ENCODE measurements at regions not wholly inside any gene's neighbourhood (a gene's known extent, or its start where the extent isn't known, plus 50 kb on each side); places are given as distances from the start of the nearest gene placed in this dataset.

DNA sequence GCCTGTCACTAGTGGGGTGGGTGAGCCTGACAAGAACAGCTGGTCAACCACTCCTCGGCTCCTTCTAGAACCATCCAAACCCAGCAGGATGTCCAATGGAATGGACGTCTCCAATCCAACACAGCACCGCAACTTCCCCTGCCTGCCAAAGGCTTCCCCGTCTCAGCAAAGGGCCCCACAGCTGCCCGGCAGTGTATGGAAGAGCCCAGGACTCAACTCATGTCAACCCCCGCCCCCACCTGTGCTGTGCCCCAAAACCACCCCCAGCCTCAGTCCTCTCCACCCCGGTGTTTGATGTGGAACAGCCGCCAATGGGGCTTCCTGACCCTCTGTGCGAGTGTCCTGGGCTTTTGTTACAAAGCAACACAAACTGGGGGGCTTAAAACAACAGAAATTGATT, 223.8 kb downstream of the CTTN start:
- Histone ChIP-seq H3K9me2 (no peaks in the 10 kb centered on the region), H3K27ac (ENCODE audit: low read depth in 2 of 2, low read length in 1 of 2) (no peak overlapping the region), H3K4me3 (ENCODE audit: low read depth in 2 of 2, low read length in 1 of 2) (no peak overlapping the region), H3F3A (replicated peaks; ENCODE audit: insufficient read depth) (no peaks in the 10 kb centered on the region), H4K20me1 (ENCODE audit: insufficient read depth) (no peaks in the 10 kb centered on the region), H3K9me3 (no peaks in the 10 kb centered on the region), H2AFZ (ENCODE audit: low read depth) (no peak overlapping the region), H3K27me3 (ENCODE audit: insufficient read depth) (no peaks in the 10 kb centered on the region), H3K4me1 (ENCODE audit: control insufficient read depth in 1 of 2, insufficient read depth in 2 of 2, low read depth in 1 of 2, low read length in 1 of 2) (peaks cover 0 to 15% of the 10 kb centered on the region in 2 experiments; a peak in 1 of 4 replicates), H3K4me2 (no peak overlapping the region), H3K9ac (no peak overlapping the region), H3K79me2 (ENCODE audit: insufficient read depth) (no peaks in the 10 kb centered on the region), H3K36me3 (replicated peaks in 1 of 2; ENCODE audit: control insufficient read depth in 1 of 2, insufficient read depth in 2 of 2, low read length in 1 of 2) (no peaks in the 10 kb centered on the region)
- CTCF ChIA-PET = interaction anchor here (1.0 kb wide), 1 partner anchor 65 kb away, joined by 3 read pairs; no protein-coding TSS in a partner anchor
- POLR2A ChIA-PET = no interaction called here
- TF ChIP-seq, protein P1, sequence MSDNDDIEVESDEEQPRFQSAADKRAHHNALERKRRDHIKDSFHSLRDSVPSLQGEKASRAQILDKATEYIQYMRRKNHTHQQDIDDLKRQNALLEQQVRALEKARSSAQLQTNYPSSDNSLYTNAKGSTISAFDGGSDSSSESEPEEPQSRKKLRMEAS (IDR thresholded peaks at IDR 0.05; ENCODE audit: low read depth) = no peak
- TF ChIP-seq, protein P2, sequence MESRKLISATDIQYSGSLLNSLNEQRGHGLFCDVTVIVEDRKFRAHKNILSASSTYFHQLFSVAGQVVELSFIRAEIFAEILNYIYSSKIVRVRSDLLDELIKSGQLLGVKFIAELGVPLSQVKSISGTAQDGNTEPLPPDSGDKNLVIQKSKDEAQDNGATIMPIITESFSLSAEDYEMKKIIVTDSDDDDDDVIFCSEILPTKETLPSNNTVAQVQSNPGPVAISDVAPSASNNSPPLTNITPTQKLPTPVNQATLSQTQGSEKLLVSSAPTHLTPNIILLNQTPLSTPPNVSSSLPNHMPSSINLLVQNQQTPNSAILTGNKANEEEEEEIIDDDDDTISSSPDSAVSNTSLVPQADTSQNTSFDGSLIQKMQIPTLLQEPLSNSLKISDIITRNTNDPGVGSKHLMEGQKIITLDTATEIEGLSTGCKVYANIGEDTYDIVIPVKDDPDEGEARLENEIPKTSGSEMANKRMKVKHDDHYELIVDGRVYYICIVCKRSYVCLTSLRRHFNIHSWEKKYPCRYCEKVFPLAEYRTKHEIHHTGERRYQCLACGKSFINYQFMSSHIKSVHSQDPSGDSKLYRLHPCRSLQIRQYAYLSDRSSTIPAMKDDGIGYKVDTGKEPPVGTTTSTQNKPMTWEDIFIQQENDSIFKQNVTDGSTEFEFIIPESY (IDR thresholded peaks at IDR 0.05; ENCODE audit: borderline replicate concordance, low read depth) = no peak
- no peak for TF ChIP-seq GATA2 (CRISPR knock-in tag; IDR thresholded peaks at IDR 0.05)
- TF ChIP-seq CHD2 (IDR thresholded peaks at IDR 0.05; ENCODE audit: low read length, partially characterized antibody) = no peak
- DNase-seq = no peak
- 49% methylated on average over 6 of the region's 9 CpGs for WGBS (ENCODE audit: low lambda C conversion rate)

DNA sequence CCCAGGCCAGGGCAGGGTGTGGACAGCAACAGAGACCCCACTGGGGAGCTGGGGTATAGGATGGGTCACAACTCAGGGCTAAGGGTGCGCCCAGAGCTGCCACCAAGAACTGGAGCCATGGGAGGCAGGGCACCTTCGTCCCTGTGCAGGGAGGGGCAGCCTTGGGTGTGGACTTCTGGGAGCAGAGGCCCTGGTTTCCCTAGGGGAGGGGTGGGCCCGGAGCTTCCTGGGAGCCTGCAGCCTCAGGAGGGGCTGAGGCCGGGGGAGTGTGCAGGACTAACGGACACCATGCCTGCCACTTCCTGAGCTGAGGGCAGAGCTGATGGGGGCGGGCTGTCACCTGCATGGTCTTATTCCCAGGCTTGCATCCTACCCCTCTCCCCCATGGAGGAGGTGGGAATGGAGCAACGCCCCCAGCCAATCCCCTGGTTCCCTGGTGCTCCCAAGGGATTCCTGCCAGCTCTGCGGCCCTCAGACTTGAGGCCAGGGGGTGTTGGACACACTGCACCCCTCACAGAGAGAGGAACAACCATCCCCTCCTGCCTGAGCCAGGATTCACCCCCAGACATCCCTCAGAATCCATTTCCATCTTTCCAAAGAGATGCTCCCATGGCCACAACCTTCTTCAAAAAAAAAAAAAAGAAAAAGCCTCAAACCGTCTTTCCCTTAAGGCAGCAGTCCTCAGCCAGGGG, 225.7 kb downstream of the CTTN start:
- WGBS (ENCODE audit: low lambda C conversion rate) = 17% methylated on average over 2 of the region's 9 CpGs

More for the DNA sequence above, 225.7 kb downstream of the CTTN start:
- no peak overlapping the region for H2AFZ ChIP-seq (ENCODE audit: low read depth)
- H3K4me1 ChIP-seq (ENCODE audit: control insufficient read depth in 1 of 2, insufficient read depth in 2 of 2, low read depth in 1 of 2, low read length in 1 of 2) = peaks cover 0 to 22% of the 10 kb centered on the region in 2 experiments; a peak in 1 of 4 replicates
- ChIA-PET CTCF (interaction anchor here (1.0 kb wide), 1 partner anchor 159 kb away, joined by 3 read pairs; no protein-coding TSS in a partner anchor), POLR2A (no interaction called here)
- no peaks in the 10 kb centered on the region for H3K36me3 ChIP-seq (replicated peaks in 1 of 2; ENCODE audit: control insufficient read depth in 1 of 2, insufficient read depth in 2 of 2, low read length in 1 of 2)
- H3K27ac ChIP-seq (ENCODE audit: low read depth in 2 of 2, low read length in 1 of 2) = no peak overlapping the region
- H3K9ac ChIP-seq = no peak overlapping the region
- no peaks in the 10 kb centered on the region for H4K20me1 ChIP-seq (ENCODE audit: insufficient read depth)
- H3K27me3 ChIP-seq (ENCODE audit: insufficient read depth) = no peaks in the 10 kb centered on the region
- DNase-seq = no peak
- no peaks in the 10 kb centered on the region for H3K9me3 ChIP-seq
- H3F3A ChIP-seq (replicated peaks; ENCODE audit: insufficient read depth) = no peaks in the 10 kb centered on the region
- H3K79me2 ChIP-seq (ENCODE audit: insufficient read depth) = no peaks in the 10 kb centered on the region
- H3K4me3 ChIP-seq (ENCODE audit: low read depth in 2 of 2, low read length in 1 of 2) = no peak overlapping the region
- H3K4me2 ChIP-seq = no peak overlapping the region
- TF ChIP-seq RFX5 (IDR thresholded peaks at IDR 0.05; ENCODE audit: low read length) = no peak
- TF ChIP-seq NRF1 (IDR thresholded peaks at IDR 0.05; ENCODE audit: low read depth, low read length) = no peak
- TF ChIP-seq, protein P1 (IDR thresholded peaks at IDR 0.05; ENCODE audit: low read depth) = no peak
- TF ChIP-seq, protein P3, sequence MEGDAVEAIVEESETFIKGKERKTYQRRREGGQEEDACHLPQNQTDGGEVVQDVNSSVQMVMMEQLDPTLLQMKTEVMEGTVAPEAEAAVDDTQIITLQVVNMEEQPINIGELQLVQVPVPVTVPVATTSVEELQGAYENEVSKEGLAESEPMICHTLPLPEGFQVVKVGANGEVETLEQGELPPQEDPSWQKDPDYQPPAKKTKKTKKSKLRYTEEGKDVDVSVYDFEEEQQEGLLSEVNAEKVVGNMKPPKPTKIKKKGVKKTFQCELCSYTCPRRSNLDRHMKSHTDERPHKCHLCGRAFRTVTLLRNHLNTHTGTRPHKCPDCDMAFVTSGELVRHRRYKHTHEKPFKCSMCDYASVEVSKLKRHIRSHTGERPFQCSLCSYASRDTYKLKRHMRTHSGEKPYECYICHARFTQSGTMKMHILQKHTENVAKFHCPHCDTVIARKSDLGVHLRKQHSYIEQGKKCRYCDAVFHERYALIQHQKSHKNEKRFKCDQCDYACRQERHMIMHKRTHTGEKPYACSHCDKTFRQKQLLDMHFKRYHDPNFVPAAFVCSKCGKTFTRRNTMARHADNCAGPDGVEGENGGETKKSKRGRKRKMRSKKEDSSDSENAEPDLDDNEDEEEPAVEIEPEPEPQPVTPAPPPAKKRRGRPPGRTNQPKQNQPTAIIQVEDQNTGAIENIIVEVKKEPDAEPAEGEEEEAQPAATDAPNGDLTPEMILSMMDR (IDR thresholded peaks at IDR 0.05) = no peak
- no peak for TF ChIP-seq NFIC (IDR thresholded peaks at IDR 0.05; ENCODE audit: borderline replicate concordance)
- TF ChIP-seq, protein P4, sequence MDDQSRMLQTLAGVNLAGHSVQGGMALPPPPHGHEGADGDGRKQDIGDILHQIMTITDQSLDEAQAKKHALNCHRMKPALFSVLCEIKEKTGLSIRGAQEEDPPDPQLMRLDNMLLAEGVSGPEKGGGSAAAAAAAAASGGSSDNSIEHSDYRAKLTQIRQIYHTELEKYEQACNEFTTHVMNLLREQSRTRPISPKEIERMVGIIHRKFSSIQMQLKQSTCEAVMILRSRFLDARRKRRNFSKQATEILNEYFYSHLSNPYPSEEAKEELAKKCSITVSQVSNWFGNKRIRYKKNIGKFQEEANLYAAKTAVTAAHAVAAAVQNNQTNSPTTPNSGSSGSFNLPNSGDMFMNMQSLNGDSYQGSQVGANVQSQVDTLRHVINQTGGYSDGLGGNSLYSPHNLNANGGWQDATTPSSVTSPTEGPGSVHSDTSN (IDR thresholded peaks at IDR 0.05) = no peak
- no peak for TF ChIP-seq CHD2 (IDR thresholded peaks at IDR 0.05; ENCODE audit: low read length, partially characterized antibody)
- H3K9me2 ChIP-seq = no peaks in the 10 kb centered on the region

Data from SK-N-SH (cell line).